ENCODE measurements at regions not wholly inside any gene's neighbourhood (a gene's known extent, or its start where the extent isn't known, plus 50 kb on each side); places are given as distances from the start of the nearest gene placed in this dataset.

- DNase-seq (ENCODE audit: insufficient read length, low spot score) = no peak
- TF ChIP-seq PAX5 (IDR thresholded peaks at IDR 0.05; ENCODE audit: insufficient read depth, low read length, severe bottlenecking) (no peak), POLR2A (IDR thresholded peaks at IDR 0.05; ENCODE audit: low read depth, low read length) (no peak), POU2F2 (IDR thresholded peaks at IDR 0.05; ENCODE audit: low read depth, low read length) (no peak), TAF1 (IDR thresholded peaks at IDR 0.05; ENCODE audit: low read depth, low read length) (no peak), POLR2AphosphoS5 (IDR thresholded peaks at IDR 0.05; ENCODE audit: low read depth, low read length) (no peak), SPI1 (IDR thresholded peaks at IDR 0.05; ENCODE audit: low read depth, low read length) (no peak)
- FAIRE-seq = no peak
Observed at GRCh38 chr4:54941994-54942552, 183.3 kb downstream of the KDR start.

GRCh38 chr4:54940996-54941865 is 184.2 kb downstream of the KDR start:
- no peak for TF ChIP-seq TAF1 (IDR thresholded peaks at IDR 0.05; ENCODE audit: low read depth, low read length)
- no peak for TF ChIP-seq POLR2A (IDR thresholded peaks at IDR 0.05; ENCODE audit: low read depth, low read length)
- no peak for TF ChIP-seq POU2F2 (IDR thresholded peaks at IDR 0.05; ENCODE audit: low read depth, low read length)
- no peak for TF ChIP-seq POLR2AphosphoS5 (IDR thresholded peaks at IDR 0.05; ENCODE audit: low read depth, low read length)
- TF ChIP-seq PAX5 (IDR thresholded peaks at IDR 0.05; ENCODE audit: insufficient read depth, low read length, severe bottlenecking) = no peak
- TF ChIP-seq SPI1 (IDR thresholded peaks at IDR 0.05; ENCODE audit: low read depth, low read length) = no peak
- DNase-seq (ENCODE audit: insufficient read length, low spot score) (no peak), FAIRE-seq (no peak)

- TF ChIP-seq POLR2A (IDR thresholded peaks at IDR 0.05; ENCODE audit: low read depth, low read length) (no peak), SPI1 (IDR thresholded peaks at IDR 0.05; ENCODE audit: low read depth, low read length) (no peak)
- FAIRE-seq = no peak
- DNase-seq (ENCODE audit: insufficient read length, low spot score) = no peak
Observed at GRCh38 chr4:54937501-54937900, 187.9 kb downstream of the KDR start.

- TF ChIP-seq POLR2AphosphoS5 (IDR thresholded peaks at IDR 0.05; ENCODE audit: low read depth, low read length) (no peak), SPI1 (IDR thresholded peaks at IDR 0.05; ENCODE audit: low read depth, low read length) (no peak), PAX5 (IDR thresholded peaks at IDR 0.05; ENCODE audit: insufficient read depth, low read length, severe bottlenecking) (no peak), POU2F2 (IDR thresholded peaks at IDR 0.05; ENCODE audit: low read depth, low read length) (no peak), TAF1 (IDR thresholded peaks at IDR 0.05; ENCODE audit: low read depth, low read length) (no peak), POLR2A (IDR thresholded peaks at IDR 0.05; ENCODE audit: low read depth, low read length) (no peak)
- DNase-seq (ENCODE audit: insufficient read length, low spot score) (no peak), FAIRE-seq (no peak)
Observed at GRCh38 chr4:54933579-54933978, 191.8 kb downstream of the KDR start.

GRCh38 chr4:54930226-54930625 is 195.2 kb downstream of the KDR start:
- TF ChIP-seq SPI1 (IDR thresholded peaks at IDR 0.05; ENCODE audit: low read depth, low read length) (no peak), PAX5 (IDR thresholded peaks at IDR 0.05; ENCODE audit: insufficient read depth, low read length, severe bottlenecking) (no peak), POLR2A (IDR thresholded peaks at IDR 0.05; ENCODE audit: low read depth, low read length) (no peak), TAF1 (IDR thresholded peaks at IDR 0.05; ENCODE audit: low read depth, low read length) (no peak), POLR2AphosphoS5 (IDR thresholded peaks at IDR 0.05; ENCODE audit: low read depth, low read length) (no peak), POU2F2 (IDR thresholded peaks at IDR 0.05; ENCODE audit: low read depth, low read length) (no peak)
- FAIRE-seq = no peak
- DNase-seq (ENCODE audit: insufficient read length, low spot score) = no peak

GRCh38 chr4:54929459-54929858 is 195.9 kb downstream of the KDR start:
- FAIRE-seq (no peak), DNase-seq (ENCODE audit: insufficient read length, low spot score) (no peak)
- TF ChIP-seq POU2F2 (IDR thresholded peaks at IDR 0.05; ENCODE audit: low read depth, low read length) (no peak), PAX5 (IDR thresholded peaks at IDR 0.05; ENCODE audit: insufficient read depth, low read length, severe bottlenecking) (no peak), POLR2A (IDR thresholded peaks at IDR 0.05; ENCODE audit: low read depth, low read length) (no peak), SPI1 (IDR thresholded peaks at IDR 0.05; ENCODE audit: low read depth, low read length) (no peak), POLR2AphosphoS5 (IDR thresholded peaks at IDR 0.05; ENCODE audit: low read depth, low read length) (no peak), TAF1 (IDR thresholded peaks at IDR 0.05; ENCODE audit: low read depth, low read length) (no peak)

GRCh38 chr4:54924891-54925290 is 200.5 kb downstream of the KDR start:
- TF ChIP-seq PAX5 (IDR thresholded peaks at IDR 0.05; ENCODE audit: insufficient read depth, low read length, severe bottlenecking) (no peak), POLR2AphosphoS5 (IDR thresholded peaks at IDR 0.05; ENCODE audit: low read depth, low read length) (no peak), TAF1 (IDR thresholded peaks at IDR 0.05; ENCODE audit: low read depth, low read length) (no peak), POLR2A (IDR thresholded peaks at IDR 0.05; ENCODE audit: low read depth, low read length) (no peak), SPI1 (IDR thresholded peaks at IDR 0.05; ENCODE audit: low read depth, low read length) (no peak), POU2F2 (IDR thresholded peaks at IDR 0.05; ENCODE audit: low read depth, low read length) (no peak)
- DNase-seq (ENCODE audit: insufficient read length, low spot score) (no peak), FAIRE-seq (no peak)

GRCh38 chr4:54915276-54915675 is 210.1 kb downstream of the KDR start:
- FAIRE-seq (no peak), DNase-seq (ENCODE audit: insufficient read length, low spot score) (no peak)
- TF ChIP-seq SPI1 (IDR thresholded peaks at IDR 0.05; ENCODE audit: low read depth, low read length) (no peak), PAX5 (IDR thresholded peaks at IDR 0.05; ENCODE audit: insufficient read depth, low read length, severe bottlenecking) (no peak), POLR2AphosphoS5 (IDR thresholded peaks at IDR 0.05; ENCODE audit: low read depth, low read length) (no peak), POU2F2 (IDR thresholded peaks at IDR 0.05; ENCODE audit: low read depth, low read length) (no peak), POLR2A (IDR thresholded peaks at IDR 0.05; ENCODE audit: low read depth, low read length) (no peak), TAF1 (IDR thresholded peaks at IDR 0.05; ENCODE audit: low read depth, low read length) (no peak)

- no peak for TF ChIP-seq PAX5 (IDR thresholded peaks at IDR 0.05; ENCODE audit: insufficient read depth, low read length, severe bottlenecking)
- no peak for TF ChIP-seq POLR2AphosphoS5 (IDR thresholded peaks at IDR 0.05; ENCODE audit: low read depth, low read length)
- TF ChIP-seq POU2F2 (IDR thresholded peaks at IDR 0.05; ENCODE audit: low read depth, low read length) = no peak
- TF ChIP-seq TAF1 (IDR thresholded peaks at IDR 0.05; ENCODE audit: low read depth, low read length) = no peak
- FAIRE-seq (no peak), DNase-seq (ENCODE audit: insufficient read length, low spot score) (no peak)
Observed at GRCh38 chr4:54914781-54915180, 210.6 kb downstream of the KDR start.
